ENCODE measurements at regions not wholly inside any gene's neighbourhood (a gene's known extent, or its start where the extent isn't known, plus 50 kb on each side); places are given as distances from the start of the nearest gene placed in this dataset.
"Not testable (repeated sequence)": the region's sequence is repeated elsewhere in the genome, so short reads cannot be mapped to it uniquely, and the experiment has no call there.

DNA sequence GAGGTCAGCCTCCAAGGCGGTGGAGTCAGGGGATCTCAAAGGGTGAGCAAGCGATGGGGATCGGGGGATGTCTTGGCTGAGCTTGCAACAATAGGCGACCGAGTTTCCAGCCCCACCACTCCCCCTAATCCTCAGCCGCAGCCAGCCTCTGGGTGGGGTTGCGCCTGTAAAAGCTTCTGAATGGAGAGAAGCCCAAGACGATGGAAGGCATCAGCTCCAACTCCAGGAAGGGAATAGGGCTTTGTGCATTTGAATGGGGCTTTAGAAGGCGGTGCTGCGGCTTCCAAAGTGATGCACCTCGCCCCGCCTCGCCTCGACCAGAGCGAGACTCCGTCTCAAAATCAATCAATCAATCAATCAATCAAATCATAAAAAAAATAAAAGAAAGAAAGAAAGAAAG, 1946.4 kb upstream of the DEFB115 start:
- not testable (repeated sequence) for H3K36me3 Mint-ChIP-seq; H3K4me3 Mint-ChIP-seq; H3K27ac Mint-ChIP-seq; H3K27me3 Mint-ChIP-seq; H3K9me3 Mint-ChIP-seq (ENCODE audit: low read depth)
- peaks cover 21% of the 10 kb centered on the region for H3K4me1 Mint-ChIP-seq (ENCODE audit: low read depth)

DNA sequence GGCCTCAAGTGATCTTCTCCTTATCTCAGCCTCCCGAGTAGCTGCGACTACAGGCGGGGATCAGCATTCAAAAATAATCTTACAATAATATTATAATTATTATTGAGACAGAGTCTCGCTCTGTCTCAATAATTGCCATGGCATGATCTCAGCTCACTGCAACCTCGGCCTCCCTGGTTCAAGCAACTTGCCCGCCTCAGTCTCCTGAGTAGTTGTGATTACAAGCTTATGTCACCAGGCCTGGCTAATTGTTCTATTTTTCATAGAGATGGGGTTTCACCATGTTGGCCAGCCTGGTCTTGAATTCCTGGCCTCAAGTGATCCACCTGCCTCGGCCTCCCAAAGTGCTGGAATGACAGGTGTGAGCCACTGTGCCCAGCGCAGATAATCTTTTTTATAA, 1944.8 kb upstream of the DEFB115 start:
- H3K27me3 Mint-ChIP-seq; H3K27ac Mint-ChIP-seq; H3K36me3 Mint-ChIP-seq; H3K9me3 Mint-ChIP-seq (ENCODE audit: low read depth); H3K4me3 Mint-ChIP-seq: not testable (repeated sequence)
- peaks cover 12% of the 10 kb centered on the region for H3K4me1 Mint-ChIP-seq (ENCODE audit: low read depth)

DNA sequence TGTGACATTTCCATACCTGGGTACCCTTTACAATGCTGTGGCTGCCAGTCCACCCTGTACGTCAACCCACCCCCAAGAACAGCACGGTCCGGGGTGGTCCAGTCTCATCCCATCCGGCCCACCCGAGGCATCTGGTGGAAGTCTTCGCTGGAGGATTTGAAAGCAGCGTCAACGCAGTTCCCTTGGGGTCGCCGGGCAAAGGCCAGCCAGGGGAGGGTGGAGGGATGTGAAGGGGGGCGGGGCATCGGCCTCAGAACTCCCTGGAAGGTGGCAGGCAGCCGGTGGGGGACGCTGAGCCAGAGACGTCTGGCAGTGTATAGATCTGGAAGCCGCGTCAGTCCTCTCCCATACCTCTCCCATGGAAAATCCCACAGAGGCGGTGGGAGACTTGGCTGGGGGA, 1944.0 kb upstream of the DEFB115 start:
- Mint-ChIP-seq H3K27ac (no peak overlapping the region), H3K9me3 (ENCODE audit: low read depth) (peaks cover 4% of the 10 kb centered on the region), H3K4me1 (ENCODE audit: low read depth) (peaks cover 7% of the 10 kb centered on the region), H3K27me3 (peaks cover 2% of the 10 kb centered on the region), H3K4me3 (no peak overlapping the region), H3K36me3 (peaks cover 4% of the 10 kb centered on the region)

DNA sequence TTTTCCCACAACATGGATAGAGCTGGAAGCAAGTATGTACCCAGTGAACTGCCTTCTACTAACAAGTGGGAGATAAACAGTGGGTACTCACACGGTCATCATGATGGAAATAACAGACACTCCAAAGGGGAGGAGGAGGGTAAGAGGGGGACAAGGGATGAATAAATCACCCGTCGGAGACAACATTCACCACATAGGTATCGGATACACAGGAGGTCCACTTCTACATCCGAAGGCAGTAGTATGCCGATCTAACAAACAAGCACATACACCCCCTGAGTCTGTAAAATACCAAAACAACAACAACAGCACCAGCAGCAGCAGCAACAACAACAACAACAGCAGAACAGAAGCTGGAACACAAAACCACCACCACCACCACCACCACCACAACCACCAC, 1943.2 kb upstream of the DEFB115 start:
- H3K4me3 Mint-ChIP-seq: no peak overlapping the region
- no peaks in the 10 kb centered on the region for H3K27me3 Mint-ChIP-seq
- peaks cover 4% of the 10 kb centered on the region for H3K36me3 Mint-ChIP-seq

DNA sequence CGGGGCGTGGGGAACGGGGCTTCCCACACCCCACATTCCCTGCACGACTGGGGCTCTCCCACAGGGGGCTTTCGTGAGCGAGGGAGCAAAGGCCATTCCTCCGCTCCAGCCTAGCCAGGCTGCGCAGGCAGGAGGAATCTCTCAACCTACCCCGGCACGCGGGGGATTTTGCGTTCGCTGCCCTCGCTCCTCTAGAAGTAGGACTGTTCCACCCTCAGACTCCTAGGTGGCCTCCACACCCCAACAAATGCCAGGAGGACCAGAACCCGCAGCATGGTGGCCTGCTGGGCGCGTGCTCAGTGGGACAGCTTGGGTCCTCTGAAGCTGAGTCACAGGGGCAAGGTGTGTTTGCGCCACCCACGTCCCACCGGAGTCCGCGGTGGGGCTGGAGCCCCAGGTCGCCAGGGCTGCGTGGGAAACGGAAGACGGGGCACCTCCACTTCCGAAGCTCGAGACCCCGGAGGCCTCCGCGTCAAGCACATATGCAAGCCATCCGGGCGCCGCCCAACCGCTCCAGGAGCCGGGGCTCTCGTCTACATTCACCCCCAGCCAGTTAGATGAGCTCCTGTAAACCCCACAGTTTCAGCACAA, 1938.5 kb upstream of the DEFB115 start:
- peaks cover 15% of the 10 kb centered on the region for H3K4me1 Mint-ChIP-seq (ENCODE audit: low read depth)
- H3K27me3 Mint-ChIP-seq: peaks cover 7% of the 10 kb centered on the region
- peaks cover 2% of the 10 kb centered on the region for H3K36me3 Mint-ChIP-seq
- no peak overlapping the region for H3K4me3 Mint-ChIP-seq
- H3K27ac Mint-ChIP-seq: no peak overlapping the region
- H3K9me3 Mint-ChIP-seq (ENCODE audit: low read depth): peaks cover 6% of the 10 kb centered on the region

More for the DNA sequence above, 1943.2 kb upstream of the DEFB115 start:
- Mint-ChIP-seq H3K27ac (no peak overlapping the region), H3K4me1 (ENCODE audit: low read depth) (peaks cover 3% of the 10 kb centered on the region), H3K9me3 (ENCODE audit: low read depth) (peaks cover 4% of the 10 kb centered on the region)

DNA sequence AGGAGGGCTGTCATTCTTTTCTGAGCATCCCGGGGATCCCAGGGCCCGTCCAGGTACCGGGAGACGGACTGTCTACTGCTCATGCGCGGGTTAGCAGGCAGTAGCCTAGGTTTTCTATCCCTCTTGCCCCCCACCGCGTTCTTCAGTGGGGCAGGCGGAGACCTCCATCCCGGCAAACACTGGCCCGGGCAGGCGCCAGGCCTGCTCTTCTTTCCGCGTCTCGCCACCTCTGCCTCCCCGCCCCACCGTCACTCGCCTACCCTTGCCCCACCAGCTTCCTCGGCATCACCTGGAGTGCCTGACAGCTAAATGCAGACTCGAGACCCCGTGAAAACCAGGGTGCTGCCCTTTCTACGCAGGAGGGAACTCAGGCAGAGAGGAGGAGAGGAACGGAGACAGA, 1937.7 kb upstream of the DEFB115 start:
- Mint-ChIP-seq H3K36me3 (no peaks in the 10 kb centered on the region), H3K4me1 (ENCODE audit: low read depth) (peaks cover 15% of the 10 kb centered on the region), H3K27ac (no peak overlapping the region), H3K9me3 (ENCODE audit: low read depth) (peaks cover 3% of the 10 kb centered on the region), H3K4me3 (peak overlapping the region; percentile 51), H3K27me3 (peaks cover 7% of the 10 kb centered on the region)

DNA sequence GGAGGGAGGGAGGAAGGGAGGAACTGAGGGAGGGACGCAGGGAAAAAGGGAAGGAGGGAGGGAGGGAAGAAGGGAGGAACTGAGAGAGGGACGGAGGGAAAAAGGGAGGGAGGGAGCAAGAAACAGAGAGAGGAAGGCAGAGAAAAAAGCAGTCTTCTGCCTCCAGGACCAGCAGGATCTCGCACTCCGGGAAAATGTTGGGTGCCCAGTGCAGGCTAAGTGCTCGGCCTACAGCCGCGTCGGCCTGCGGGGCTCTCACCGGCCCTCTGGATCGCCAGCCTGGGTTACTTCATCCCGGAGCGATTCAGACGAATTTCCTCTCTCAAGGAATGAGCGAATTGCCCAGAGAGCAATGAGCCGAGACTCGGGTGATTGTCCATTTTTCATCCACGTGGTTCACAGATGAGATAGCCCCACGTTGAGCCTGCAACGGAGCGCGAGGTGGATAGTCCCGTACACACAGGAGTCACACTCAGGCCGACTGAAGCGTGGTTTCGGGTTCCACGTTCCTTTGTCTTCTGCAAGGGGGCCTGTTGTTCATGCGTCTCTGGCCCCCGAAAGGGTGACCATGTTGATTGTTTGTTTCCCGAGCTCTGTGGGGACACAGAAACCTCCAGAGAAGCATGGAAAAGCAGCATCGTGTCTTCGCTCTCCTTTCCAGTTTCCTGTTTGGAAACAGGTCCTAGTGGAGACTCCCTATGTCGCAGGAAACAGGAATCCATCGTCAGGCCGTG, 1937.1 kb upstream of the DEFB115 start:
- H3K27ac Mint-ChIP-seq; H3K9me3 Mint-ChIP-seq (ENCODE audit: low read depth); H3K36me3 Mint-ChIP-seq; H3K27me3 Mint-ChIP-seq: not testable (repeated sequence)
- peaks cover 15% of the 10 kb centered on the region for H3K4me1 Mint-ChIP-seq (ENCODE audit: low read depth)
- H3K4me3 Mint-ChIP-seq: peak overlapping the region; percentile 59

DNA sequence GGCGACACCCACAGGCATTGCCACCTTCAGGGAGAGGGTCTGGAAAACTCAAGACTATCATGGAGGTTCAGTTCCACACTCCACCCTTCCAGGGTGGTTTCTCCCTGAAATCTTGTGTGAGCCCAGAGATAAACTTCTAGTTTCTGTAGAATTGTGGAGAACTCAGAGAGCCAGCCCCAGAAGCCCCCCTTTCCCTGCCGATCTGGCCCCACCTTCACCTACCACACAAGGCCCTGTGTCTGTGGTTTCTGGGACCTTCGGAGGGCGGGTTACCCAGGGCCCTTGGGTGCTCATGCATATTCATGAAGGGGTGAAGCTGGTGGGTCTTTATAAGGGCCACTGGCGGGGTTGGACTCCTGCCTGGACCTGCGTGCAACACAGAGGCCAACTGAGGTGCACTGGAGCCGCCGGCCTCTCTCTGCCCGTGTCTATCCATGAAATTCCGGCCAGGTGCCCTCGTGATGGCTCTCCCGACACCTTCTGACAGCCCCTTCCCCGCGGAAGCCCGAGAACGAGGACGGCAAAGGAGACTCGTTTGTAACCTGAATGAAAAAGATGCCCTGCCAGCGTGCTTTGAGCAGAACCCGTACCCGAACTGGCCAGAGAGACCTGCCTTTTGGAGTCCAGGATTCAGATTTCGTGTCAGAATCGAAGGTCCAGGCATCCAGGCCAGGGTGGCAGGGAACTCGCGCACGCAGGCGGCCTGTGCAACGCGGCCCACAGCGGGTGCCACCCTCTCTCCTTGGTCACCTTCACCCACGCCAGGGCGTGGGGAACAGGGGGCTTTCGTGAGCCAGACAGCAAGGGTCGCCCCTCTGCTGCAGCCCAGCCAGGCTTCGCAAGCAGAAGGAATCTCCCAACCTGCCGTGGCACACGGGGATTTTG, 1933.6 kb upstream of the DEFB115 start:
- not testable (repeated sequence) for H3K27me3 Mint-ChIP-seq; H3K36me3 Mint-ChIP-seq; H3K9me3 Mint-ChIP-seq (ENCODE audit: low read depth); H3K4me3 Mint-ChIP-seq; H3K27ac Mint-ChIP-seq
- H3K4me1 Mint-ChIP-seq (ENCODE audit: low read depth): peaks cover 18% of the 10 kb centered on the region

DNA sequence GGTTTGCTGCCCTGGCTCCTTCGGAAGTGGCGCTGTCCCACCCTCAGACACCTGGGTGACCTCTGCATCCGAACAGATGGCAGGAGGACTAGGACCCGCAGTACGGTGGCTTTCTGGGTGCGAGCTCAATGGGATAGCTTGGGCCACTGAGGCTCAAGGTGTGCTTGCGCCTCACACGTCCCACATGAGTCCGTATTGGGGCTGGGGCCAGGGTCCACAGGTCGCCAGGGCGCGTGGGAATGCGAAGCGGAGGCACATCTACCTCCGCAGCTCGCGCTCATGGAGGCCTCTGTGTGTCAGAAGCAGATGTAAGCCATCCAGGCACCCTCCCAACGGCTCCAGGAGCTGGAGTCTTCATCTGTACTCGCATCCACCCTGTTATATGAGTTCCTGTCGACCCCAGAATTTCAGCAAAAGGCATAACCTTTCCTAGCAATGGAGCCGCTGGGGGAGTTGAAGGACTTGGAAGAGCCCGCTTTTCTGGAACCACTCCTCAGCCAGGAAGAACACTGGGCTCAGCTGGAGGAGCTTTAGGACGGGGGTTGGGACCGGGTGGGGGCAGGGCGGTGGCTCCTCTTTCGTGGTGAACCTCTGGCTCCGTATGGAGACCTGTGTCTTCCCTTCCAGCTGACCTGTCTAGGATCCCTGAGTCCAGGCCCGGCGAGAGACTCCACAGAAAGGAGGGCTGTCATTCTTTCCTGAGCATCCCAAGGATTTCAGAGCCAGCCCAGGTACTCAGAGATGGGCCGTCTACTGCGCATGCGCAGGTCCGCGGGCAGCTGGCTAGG, 1932.8 kb upstream of the DEFB115 start:
- H3K4me3 Mint-ChIP-seq; H3K36me3 Mint-ChIP-seq; H3K9me3 Mint-ChIP-seq (ENCODE audit: low read depth); H3K27me3 Mint-ChIP-seq; H3K27ac Mint-ChIP-seq: not testable (repeated sequence)
- H3K4me1 Mint-ChIP-seq (ENCODE audit: low read depth): peaks cover 17% of the 10 kb centered on the region

DNA sequence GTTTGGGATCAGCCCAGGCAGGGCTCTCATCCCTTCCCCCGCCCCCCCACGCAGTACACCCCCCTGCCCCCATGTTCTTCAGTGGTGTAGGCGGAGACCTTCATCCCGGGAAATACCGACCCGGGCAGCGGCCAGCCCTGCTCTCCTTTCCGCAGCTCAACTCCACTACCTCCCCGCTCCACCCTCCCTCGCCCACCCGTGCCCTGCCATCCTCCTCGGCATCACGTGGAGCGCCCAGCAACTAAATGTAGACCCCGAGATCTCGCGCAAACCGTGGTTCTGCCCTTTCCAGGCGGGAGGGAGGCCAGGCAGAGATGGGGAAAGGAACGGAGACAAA, 1932.2 kb upstream of the DEFB115 start:
- H3K27ac Mint-ChIP-seq: no peak overlapping the region
- peaks cover 8% of the 10 kb centered on the region for H3K9me3 Mint-ChIP-seq (ENCODE audit: low read depth)
- H3K4me3 Mint-ChIP-seq: peak overlapping the region; percentile 59
- H3K27me3 Mint-ChIP-seq: peaks cover 9% of the 10 kb centered on the region
- no peaks in the 10 kb centered on the region for H3K36me3 Mint-ChIP-seq
- H3K4me1 Mint-ChIP-seq (ENCODE audit: low read depth): peaks cover 14% of the 10 kb centered on the region

DNA sequence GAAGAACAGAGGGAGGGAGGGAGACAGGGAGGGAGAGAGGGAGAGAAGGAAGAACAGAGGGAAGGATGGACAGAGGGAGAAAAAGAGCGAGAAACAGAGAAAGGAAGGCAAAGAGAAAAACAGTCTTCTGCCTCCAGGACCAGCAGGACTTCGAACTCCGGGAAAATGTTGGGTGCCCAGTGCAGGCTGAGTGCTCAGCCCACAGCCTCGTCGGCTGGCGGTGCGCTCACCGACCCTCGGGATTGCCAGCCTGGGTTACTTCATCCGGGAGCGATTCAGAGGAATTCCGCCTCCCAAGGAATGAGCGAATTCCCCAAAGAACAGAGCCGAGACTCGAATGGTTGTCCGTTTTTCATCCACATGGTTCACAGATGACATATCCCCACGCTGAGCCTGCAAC, 1931.7 kb upstream of the DEFB115 start:
- not testable (repeated sequence) for H3K36me3 Mint-ChIP-seq; H3K4me1 Mint-ChIP-seq (ENCODE audit: low read depth); H3K27ac Mint-ChIP-seq
- H3K4me3 Mint-ChIP-seq: peak overlapping the region; percentile 59
- H3K9me3 Mint-ChIP-seq (ENCODE audit: low read depth): peaks cover 13% of the 10 kb centered on the region
- H3K27me3 Mint-ChIP-seq: peaks cover 10% of the 10 kb centered on the region

DNA sequence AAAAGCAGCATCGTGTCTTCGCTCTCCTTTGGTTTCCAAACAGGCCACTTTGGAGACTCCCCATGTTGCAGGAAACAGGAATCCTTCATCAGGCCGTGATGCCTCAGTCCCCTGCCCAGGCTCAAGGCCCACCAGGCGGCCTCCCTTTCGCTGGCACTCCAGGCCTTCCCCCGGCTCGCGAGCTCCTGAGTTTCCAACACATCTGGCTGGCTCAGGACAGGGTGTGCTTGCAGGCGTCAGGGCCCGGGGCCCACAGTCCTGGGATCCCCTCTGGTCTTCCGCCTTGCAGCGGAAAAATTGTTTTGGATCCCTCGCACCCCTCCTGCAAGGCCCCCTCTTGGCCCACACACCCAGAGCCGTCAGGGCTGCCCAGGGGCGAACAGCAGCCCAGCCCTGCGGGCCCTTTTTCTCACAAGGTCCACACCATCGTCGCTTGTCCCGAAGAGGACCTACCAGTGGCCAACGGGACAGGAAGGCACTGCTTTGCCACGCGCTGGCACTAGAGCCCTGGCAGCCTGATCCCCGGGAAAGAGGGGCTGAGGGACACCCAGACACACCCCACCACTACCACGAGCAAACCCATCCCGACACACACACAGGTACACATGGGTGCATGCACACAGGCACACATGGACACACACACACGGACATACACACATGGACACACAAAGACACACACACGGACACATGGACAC, 1930.9 kb upstream of the DEFB115 start:
- Mint-ChIP-seq H3K27me3 (peaks cover 10% of the 10 kb centered on the region), H3K36me3 (peaks cover under 1% of the 10 kb centered on the region), H3K4me1 (ENCODE audit: low read depth) (peaks cover 5% of the 10 kb centered on the region), H3K9me3 (ENCODE audit: low read depth) (peaks cover 11% of the 10 kb centered on the region), H3K27ac (no peak overlapping the region), H3K4me3 (no peak overlapping the region)

DNA sequence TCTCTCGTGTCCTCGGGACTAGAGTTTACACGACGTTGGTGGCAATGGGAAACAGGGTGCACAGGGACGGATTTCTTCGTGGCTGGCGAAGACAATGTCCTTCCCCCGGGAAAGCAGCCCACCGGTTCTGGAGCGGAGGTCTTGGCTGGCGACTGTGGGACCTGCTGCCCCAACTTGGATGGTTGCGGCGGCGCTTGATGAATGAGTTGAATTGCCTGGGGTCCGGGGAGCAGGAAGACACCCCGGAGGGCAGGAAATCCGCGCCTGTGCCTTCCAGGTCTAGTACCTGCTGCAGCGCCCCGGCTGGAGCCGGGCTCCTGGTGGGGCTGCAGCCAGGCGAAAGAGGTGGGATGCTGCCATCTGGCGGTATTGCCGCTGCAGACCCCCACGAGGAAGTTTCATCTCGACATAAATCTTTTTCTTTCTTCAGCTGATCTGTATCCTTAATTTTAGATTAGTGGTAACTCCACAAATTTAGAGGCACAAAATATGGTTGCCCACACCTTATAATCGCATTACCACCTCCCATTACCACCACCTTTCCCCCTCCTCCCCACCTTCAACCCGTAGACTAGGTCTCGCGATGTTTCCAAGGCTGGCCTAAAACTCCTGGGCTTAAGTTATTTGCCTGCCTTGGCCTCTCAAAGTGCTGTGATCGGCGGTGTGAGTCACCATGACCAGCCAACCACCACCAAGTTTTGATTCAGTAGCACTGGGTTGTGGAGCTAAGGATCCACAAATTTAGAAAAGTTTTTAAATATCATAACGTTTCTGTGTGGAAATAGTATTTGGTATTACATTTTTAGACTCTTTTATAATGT, 1929.7 kb upstream of the DEFB115 start:
- H3K4me1 Mint-ChIP-seq (ENCODE audit: low read depth); H3K27ac Mint-ChIP-seq; H3K36me3 Mint-ChIP-seq; H3K27me3 Mint-ChIP-seq: not testable (repeated sequence)
- peak overlapping the region; percentile 41 for H3K4me3 Mint-ChIP-seq
- peaks cover 16% of the 10 kb centered on the region for H3K9me3 Mint-ChIP-seq (ENCODE audit: low read depth)
